NCI-H748 treated with DMSO at 0.1 percent for 48 hours (cell line): ENCODE measurements at regions not wholly inside any gene's neighbourhood (a gene's known extent, or its start where the extent isn't known, plus 50 kb on each side); places are given as distances from the start of the nearest gene placed in this dataset.

Experiments used
- DNase-seq: peaks from one replicate; lab custom pipeline; 2025; lab: John Stamatoyannopoulos, UW

- DNase-seq: no peak
Measured at GRCh38 chr1:30036229-30036547, 687.2 kb downstream of the MATN1 start.

DNA sequence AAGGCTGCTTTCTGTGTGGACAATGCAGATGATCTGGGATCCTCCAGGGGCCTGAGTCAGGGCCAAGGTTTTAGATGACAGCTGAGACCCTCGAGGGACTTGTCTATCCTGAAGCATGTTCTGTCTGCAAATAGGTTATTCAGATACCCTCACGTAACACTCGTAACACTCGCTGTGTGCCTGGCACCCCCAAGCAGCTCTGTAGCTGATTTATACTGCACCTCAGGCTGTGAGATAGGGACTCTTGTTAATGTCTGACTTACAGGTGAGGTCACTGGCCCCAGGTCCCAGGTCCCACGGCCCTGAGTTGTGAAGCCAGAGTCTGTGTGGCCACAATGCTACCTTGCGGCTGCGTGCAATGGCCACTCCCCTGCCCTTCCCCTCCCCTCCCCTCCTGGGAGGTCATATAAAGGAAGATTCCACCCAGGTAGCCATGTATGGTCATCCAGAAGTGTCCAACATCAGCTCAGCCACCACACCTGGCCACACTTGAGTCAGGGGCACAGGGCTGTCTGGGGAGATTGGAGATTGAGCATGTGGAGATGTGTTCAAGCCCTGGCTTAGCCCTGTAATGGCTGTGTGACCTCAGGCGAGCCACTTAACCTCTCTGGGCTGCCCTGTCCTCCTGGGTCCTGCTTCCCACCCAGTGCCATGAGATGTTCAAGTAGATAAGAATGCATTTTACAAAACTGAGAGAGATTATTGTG is 687.7 kb downstream of the MATN1 start:
- no peak for DNase-seq

DNA sequence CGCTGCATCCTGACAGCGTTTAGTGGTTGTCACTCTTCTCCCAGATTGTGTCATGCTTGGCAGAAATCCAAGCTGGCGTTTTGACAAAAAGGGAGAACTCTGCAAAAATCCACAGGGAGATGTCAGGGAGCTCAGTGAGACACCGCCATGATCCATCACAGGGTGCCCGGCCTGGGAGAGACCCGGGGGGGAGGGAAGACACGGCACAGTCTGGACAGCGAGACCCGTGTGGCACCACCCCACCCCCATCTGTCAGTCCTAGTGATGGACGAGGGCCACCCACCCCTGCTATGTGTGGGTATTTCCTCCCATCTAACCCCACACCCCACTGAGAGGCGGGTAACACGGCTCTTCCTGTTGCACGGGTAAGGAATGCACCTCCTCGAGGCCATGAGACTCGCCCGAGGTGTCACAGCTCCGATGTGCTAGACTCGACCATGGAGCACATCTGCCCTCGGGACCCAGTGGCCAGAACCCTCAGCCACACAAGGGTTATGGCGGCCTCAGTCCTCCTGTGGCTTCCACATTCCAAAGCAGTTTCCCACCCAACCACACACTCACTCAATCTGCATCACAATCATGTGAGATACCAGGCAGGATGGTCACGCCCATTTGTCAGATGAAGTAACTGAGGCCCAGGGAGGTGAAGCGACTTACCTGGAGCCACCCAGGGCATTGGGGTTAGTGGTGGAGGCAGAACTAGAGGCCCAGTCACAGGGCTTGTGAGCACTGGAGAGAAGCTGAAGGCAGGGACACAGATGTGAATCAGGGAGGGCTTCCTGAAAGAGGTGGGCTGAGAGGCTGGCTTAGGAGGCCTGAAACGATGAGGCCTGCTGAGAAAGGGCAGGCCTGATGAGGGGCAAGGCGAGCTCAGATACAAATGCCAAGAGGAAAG is 688.5 kb downstream of the MATN1 start:
- DNase-seq: no peak

DNA sequence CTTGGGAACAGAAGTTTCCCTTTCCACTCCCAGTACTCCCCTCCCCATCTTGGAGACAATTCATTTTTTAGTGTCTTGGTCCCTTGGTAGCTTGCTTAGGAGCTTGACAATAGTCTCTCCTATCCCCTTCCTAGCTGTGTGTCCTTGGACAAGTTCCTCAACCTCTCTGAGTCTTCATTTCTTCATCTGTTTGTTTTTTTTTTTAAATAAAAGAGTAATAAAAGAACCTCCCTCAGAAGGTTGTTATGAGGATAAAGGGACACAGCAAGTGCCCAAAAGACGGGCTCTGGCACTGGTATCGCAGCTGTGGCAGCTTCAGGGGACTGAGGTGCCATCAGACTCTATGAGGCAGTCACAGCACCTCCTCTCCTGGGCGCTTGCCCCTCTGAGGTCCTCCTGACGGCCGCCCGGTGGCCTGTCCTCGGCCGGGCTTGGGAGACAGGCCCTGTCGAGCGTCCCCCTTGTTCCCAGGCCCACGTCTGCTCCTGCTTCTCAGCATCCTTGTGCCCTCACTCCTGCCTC is 689.2 kb downstream of the MATN1 start:
- no peak for DNase-seq

DNA sequence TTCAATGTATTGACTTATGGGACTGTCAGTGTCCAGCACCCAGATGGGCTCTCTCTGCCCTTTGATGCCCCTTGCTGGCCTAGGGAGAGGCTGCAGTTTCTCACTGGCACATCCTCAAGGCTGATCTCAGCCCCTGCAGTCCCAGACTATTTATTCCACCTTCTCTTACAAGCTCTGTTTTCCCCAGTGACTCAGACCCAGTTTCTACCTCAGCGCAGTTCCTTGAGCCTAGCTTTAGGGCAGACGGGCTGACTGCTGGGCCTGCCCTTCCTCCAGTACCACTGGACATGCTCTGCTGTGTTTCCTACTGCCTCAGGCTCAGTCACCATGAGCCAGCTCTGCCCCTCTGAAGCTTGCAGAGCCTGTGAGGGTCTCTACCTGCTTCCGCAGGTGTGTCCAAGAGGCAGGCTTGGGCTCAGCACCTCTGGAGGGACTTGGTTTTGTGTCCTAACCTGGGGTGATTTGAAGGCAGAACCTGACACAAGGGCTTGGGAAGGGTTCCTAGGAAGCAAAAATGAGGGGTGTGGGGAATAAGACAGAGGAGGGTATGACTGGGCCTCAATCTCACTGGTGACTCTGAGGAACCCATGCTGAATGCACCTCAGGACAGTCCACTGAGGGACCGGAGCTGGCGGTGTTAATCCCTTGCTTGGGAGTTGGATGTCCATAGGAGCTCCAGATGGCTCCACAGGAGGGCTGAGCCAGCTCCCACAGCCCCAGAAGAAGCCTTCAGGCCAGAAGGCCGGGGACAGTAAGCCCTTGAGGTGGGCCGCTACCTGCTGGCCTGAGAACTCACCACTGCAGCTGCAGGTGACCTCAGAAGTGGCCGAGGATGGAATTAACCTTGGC is 689.9 kb downstream of the MATN1 start:
- DNase-seq: no peak

GRCh38 chr1:30032302-30032701 is 691.1 kb downstream of the MATN1 start:
- DNase-seq: no peak

DNA sequence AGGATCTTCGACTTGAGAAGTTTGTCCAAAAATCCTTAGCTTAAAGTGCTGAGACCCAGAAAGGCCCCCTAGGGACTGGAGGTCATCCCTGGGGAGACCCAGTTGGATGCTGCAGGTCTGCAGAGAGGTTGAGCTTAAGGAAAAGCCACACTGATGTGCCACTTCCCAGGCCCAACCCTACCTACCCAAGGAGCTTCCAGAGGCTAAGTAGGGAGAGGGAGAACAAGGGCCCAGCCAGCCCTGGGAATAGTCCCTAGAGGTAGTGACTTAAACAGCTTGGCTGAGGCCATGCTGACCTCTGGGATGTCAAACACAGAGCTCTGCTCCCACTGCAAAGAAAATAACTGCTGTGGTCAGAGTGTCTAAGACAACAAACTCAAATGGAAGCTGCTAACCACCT is 693.7 kb downstream of the MATN1 start:
- DNase-seq: no peak

GRCh38 chr1:30028939-30029338 is 694.4 kb downstream of the MATN1 start:
- no peak for DNase-seq

DNA sequence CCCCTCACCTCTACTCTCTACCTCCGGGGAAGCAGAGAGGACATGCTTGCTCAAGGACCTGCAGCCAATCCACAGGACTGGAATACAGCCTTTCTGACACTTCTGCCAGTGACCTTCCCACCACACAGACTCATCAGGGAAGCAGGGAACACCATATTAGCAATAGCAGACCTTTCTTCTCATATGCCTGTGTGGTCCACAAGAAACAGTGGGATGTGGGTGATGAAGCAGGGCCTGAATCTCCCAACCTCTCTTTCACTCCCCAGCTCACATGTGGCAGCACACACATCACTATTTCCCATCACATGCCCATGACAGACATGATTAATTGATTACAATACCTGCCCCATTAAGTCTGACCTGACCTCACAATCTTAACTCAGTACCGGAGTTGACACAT is 695.1 kb downstream of the MATN1 start:
- DNase-seq: no peak

DNA sequence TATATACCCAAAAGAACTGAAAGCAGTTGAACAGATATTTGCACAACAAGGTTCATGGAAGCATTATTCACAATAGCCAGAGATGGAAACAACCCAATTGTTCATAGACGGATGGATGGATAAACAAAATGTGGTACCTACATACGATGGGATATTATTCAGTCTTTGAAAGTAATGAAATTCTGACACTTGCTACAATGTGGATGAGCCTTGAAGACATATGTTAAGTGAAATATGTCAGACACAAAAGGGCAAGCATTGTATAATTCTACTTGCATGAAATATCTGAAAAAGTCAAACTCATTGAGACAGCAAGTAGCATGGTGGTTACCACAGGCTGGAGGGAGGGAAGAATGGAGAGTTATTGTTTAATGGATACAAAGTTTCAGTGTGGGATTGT is 696.1 kb downstream of the MATN1 start:
- no peak for DNase-seq

- DNase-seq: no peak
Measured at GRCh38 chr1:30024411-30025195, 698.8 kb downstream of the MATN1 start.

- DNase-seq: no peak
Measured at GRCh38 chr1:30023339-30024022, 699.9 kb downstream of the MATN1 start.

DNA sequence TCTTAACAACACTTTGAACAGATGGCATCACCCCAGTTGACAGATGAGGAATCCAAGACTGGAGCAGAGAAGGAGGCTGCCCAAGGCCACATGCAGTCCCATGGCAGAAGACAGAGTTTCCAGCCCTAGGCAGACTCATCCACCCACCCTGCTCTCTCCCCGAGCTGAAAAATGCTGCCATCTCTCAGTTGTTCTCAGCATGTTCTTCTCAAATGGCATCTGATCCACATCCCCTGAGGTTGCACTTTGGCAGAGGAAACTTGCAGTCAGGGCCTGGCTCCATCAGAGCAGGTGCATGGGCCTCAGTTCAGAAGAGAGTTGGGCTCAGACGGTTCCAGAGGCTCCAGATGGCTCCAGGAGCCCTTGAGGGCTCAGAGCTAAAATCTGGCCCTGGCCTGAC is 709.4 kb downstream of the MATN1 start:
- no peak for DNase-seq

GRCh38 chr1:30012455-30013440 is 710.6 kb downstream of the MATN1 start:
- DNase-seq: no peak

GRCh38 chr1:30011970-30012369 is 711.4 kb downstream of the MATN1 start:
- DNase-seq: no peak

GRCh38 chr1:30010506-30011106 is 712.8 kb downstream of the MATN1 start:
- no peak for DNase-seq

DNA sequence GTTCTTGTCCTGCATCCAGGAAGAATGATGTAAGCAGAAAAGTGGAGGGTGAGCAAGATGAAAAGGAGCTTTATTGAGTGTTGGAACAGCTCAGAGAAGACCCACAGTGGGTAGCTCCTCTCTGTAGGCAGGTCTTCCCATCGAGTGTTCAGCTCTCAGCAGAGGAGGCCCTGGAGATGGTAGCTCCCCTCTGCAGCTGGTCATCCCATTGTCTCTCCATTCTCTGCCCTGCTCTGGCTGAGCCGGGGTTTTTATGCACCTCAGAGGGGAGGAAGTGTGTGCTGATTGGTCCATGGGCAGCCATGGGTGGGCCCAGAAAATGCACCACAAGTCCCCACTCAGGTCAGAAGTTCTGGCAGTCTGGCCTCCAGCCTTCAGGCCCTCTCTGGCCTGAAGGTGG is 713.7 kb downstream of the MATN1 start:
- no peak for DNase-seq

DNA sequence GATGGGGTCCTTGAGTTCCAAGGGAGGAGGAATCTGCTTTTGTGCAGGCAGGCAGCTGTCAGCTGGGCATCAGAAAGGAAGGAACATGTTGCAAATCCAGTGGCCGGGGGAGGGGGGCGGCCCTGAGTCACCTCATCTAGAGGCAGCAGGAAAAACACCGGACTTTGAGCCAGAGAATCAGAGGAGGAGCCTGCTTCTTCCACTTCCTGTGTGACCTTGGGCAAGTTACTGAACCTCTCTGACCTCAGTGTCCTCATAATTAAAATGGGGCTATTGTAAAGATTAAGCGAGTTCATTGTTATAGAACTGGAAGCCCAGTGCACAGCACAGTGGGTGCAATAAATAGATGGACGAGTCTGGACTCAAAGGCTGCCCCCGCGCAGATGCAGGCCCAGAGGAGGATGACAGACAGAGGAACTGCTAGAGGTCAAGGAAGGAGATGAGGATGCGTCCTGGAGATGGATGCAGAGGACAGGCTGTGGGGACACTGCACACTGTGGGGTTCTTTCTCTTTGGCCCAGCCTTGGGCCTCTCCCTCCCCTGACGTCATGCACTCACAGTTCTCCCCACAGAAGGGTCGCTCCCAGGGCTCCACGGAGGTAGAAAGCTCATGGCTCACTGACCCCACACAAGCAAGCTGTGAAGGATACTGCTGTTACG is 714.3 kb downstream of the MATN1 start:
- DNase-seq: no peak
